Activated naive CD4-positive, alpha-beta T cell treated with anti-CD3 and anti-CD28 coated beads, Interleukin-2, amount 50 U/mL, for 72 hours (primary cell): ENCODE measurements at regions not wholly inside any gene's neighbourhood (a gene's known extent, or its start where the extent isn't known, plus 50 kb on each side); places are given as distances from the start of the nearest gene placed in this dataset.
"Not testable (repeated sequence)": the region's sequence is repeated elsewhere in the genome, so short reads cannot be mapped to it uniquely, and the experiment has no call there.

Experiments used
- ATAC-seq, 2 donors: fragments of 150-1000 bp; cut with Tn5 transposase; 2 replicates each; pipeline ENCODE4 v1.10.0; 2021; ENCODE audit warnings: mild to moderate bottlenecking in 2 of 2, moderate library complexity in 2 of 2
- DNase-seq, 2 donors: peaks; one replicate each; pipeline ENCODE4 v3.0.0; 2021 to 2022; ENCODE audit warnings: low spot score in 2 of 2
- H3K27ac Mint-ChIP-seq, 2 donors: one replicate each; pipeline ENCODE4 v1.8.0; 2022; ENCODE audit warnings: mild to moderate bottlenecking in 2 of 2, mixed read lengths in 2 of 2
- H3K36me3 Mint-ChIP-seq, 2 donors: one replicate each; pipeline ENCODE4 v1.8.0; 2022; ENCODE audit warnings: mixed read lengths in 2 of 2
- H3K9me3 Mint-ChIP-seq, 2 donors: one replicate each; pipeline ENCODE4 v1.8.0; 2022; ENCODE audit warnings: mixed read lengths in 2 of 2

DNA sequence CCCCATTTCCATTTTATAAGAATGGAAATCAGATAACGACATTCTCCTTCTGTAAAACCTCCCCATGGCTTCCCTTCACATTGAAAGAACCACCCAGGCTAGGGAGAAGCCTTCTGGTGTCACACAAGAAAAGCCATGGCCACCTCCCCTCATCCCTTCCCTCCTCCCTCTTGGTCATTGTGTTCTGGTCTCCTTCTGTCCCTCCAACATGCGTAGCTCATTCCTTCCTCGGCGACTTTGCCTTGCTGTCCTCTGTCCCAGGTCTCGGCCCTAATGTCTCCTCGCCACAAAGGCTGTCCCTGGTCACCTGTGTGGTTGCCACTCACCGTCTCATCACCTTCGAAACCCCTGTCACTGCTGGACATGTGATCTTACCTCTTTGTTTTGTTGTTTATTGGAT lies 193.9 kb downstream of the BCAS1 start:
- Mint-ChIP-seq H3K27ac (no peak overlapping the region), H3K9me3 (no peaks in the 10 kb centered on the region), H3K36me3 (no peaks in the 10 kb centered on the region)
- no peak for ATAC-seq
- no peak for DNase-seq

GRCh38 chr20:53875452-53875851 lies 194.9 kb downstream of the BCAS1 start:
- no peak for DNase-seq
- Mint-ChIP-seq H3K9me3 (no peaks in the 10 kb centered on the region), H3K36me3 (no peaks in the 10 kb centered on the region), H3K27ac (no peak overlapping the region)
- ATAC-seq: no peak

GRCh38 chr20:53874706-53875105 lies 195.7 kb downstream of the BCAS1 start:
- DNase-seq (no peak), ATAC-seq (no peak)
- no peaks in the 10 kb centered on the region for H3K9me3 Mint-ChIP-seq
- no peaks in the 10 kb centered on the region for H3K36me3 Mint-ChIP-seq
- H3K27ac Mint-ChIP-seq: no peak overlapping the region

- Mint-ChIP-seq H3K36me3 (no peaks in the 10 kb centered on the region), H3K9me3 (no peaks in the 10 kb centered on the region), H3K27ac (no peak overlapping the region)
- ATAC-seq: no peak
- no peak for DNase-seq
Measured at GRCh38 chr20:53874104-53874503, 196.3 kb downstream of the BCAS1 start.

- no peak for ATAC-seq
- H3K36me3 Mint-ChIP-seq: no peaks in the 10 kb centered on the region
- peak overlapping the region in 1 of 2 donors; percentile 88 for H3K27ac Mint-ChIP-seq
- DNase-seq: no peak
- no peaks in the 10 kb centered on the region for H3K9me3 Mint-ChIP-seq
Measured at GRCh38 chr20:53873230-53873604, 197.2 kb downstream of the BCAS1 start.

GRCh38 chr20:53872561-53873229 lies 197.7 kb downstream of the BCAS1 start:
- DNase-seq (peak in 1 of 2 donors; percentile 28), ATAC-seq (peak; percentile 32 to 50)
- no peaks in the 10 kb centered on the region for H3K36me3 Mint-ChIP-seq
- no peaks in the 10 kb centered on the region for H3K9me3 Mint-ChIP-seq
- H3K27ac Mint-ChIP-seq: peak overlapping the region; percentile 37 to 88

DNA sequence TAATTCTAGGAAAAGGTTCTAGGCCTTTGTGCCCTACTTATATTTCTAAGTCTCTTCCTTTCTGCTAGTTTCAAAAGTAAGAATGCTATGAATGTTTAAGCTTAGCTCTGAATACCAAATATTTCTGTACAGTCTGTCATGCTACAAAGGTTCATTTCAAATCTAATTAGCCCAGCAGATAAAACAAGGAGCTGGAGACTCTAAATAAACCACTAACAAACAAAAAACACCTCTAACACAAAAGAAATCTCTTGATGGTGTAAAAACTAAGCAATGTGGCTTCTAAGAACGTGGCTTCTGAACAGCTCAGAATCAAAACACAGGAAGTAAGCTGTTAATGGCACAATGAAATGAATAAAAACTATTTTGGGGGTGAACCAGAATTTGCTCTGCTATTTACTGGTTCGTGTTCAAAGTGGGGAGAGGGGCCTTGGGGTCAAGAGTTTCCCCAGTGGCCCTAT lies 198.3 kb downstream of the BCAS1 start:
- H3K27ac Mint-ChIP-seq: peak overlapping the region; percentile 48 to 88
- no peaks in the 10 kb centered on the region for H3K36me3 Mint-ChIP-seq
- DNase-seq (no peak), ATAC-seq (no peak)
- H3K9me3 Mint-ChIP-seq: no peaks in the 10 kb centered on the region

DNA sequence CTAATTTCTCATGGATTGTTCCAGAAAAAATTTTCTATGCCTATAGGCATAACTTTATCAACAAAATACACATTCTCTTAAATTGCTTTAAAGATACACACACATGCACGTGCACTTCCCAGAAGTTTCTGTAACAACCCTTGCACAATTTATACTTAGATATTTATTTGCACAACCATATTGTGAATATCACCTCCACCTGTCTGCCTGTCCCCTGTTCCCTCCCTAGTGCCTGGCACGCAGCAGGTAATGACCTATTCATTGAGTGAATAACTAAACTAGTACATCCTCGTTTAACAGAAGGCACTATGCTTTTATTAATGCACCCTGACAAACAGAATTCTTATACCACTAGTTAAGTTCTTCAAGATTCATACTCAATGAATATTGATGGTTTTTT lies 198.9 kb downstream of the BCAS1 start:
- Mint-ChIP-seq H3K36me3 (no peaks in the 10 kb centered on the region), H3K27ac (peak overlapping the region in 1 of 2 donors; percentile 88), H3K9me3 (no peaks in the 10 kb centered on the region)
- no peak for ATAC-seq
- DNase-seq: no peak

- Mint-ChIP-seq H3K9me3 (no peaks in the 10 kb centered on the region), H3K36me3 (no peaks in the 10 kb centered on the region), H3K27ac (peak overlapping the region in 1 of 2 donors; percentile 86)
- DNase-seq: no peak
- ATAC-seq: no peak
Measured at GRCh38 chr20:53870426-53871315, 199.7 kb downstream of the BCAS1 start.

GRCh38 chr20:53869466-53870258 lies 200.7 kb downstream of the BCAS1 start:
- no peaks in the 10 kb centered on the region for H3K36me3 Mint-ChIP-seq
- peak; percentile 84 to 95 for ATAC-seq
- H3K27ac Mint-ChIP-seq: peak overlapping the region; percentile 86 to 96
- peak; percentile 62 to 70 for DNase-seq
- no peaks in the 10 kb centered on the region for H3K9me3 Mint-ChIP-seq

DNA sequence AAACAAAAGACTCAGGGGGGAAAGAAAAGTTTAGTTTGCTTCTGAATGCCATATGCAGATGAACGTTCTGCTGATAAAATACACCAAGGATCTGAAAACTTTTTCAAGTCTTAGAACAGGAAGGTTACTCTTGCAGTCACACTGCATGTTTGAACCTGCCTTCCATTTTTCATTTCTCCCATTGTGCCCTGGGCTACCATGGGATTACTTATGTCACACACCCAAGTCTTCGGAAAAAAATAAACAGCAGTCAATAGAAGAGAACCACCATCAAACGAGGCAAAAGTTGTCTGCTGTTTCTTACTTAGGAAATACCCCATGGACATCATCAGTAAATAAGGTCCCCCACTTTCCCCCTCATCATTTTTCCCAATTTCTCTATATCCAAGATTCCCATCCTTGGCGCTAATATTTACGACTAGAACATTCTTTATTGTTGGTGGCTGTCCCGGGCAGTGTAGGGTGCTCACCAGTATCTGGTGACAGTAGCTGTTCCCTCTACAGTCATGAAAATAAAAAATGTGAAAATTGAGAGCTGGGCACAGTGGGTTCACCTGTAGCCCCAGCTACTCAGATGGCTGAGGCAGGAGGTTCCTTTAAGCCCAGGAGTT lies 202.5 kb downstream of the BCAS1 start:
- Mint-ChIP-seq H3K27ac (peak overlapping the region; percentile 10 to 86), H3K36me3 (no peaks in the 10 kb centered on the region), H3K9me3 (no peaks in the 10 kb centered on the region)
- ATAC-seq: no peak
- DNase-seq: no peak

DNA sequence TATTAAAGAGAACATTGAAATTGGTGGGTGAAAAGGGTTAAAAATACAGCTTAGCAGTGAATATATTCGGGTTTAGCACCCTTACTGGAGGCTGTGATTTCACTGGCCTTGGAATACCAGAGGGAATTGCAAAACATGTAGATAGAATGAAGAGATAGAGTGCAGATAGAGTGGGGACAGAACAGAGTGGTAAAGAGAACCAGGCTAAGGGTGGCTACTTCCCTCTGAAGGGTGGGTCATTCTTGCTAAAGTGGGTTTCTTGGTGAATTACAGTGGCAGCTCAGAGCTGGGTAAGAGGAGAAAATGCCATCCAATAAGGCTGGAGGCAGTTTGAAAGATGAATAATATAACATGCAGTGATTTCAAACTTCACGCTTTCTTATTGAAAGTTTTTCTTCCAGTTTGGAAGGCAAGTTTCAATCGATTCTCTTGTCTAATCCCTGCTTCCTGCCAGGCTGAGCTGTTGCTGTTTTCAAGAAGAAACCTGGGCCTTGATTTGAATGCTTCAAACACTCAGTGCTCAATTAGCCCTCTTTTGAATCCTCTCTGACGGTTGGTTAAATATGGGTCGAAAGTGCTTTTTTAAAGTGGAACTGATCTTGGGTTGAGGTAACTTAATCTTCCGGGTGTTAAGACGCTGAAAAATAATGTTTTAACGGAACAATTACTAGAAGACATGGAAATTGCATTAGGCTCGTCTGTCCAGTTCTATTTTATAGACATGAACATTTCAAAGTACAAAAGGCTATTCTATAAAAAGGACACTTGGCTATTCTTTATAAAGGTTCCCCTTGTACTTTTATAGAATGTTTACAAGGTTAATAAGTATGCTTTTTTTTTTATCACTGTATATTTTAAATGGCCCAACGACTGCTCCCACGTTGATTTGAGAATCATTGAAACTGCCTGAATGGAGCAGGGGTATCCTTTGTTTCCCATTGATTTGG lies 203.3 kb downstream of the BCAS1 start:
- DNase-seq: no peak
- Mint-ChIP-seq H3K9me3 (no peaks in the 10 kb centered on the region), H3K36me3 (no peaks in the 10 kb centered on the region), H3K27ac (peak overlapping the region; percentile 55 to 86)
- ATAC-seq: no peak

- no peaks in the 10 kb centered on the region for H3K9me3 Mint-ChIP-seq
- H3K36me3 Mint-ChIP-seq: no peaks in the 10 kb centered on the region
- ATAC-seq (peak in 1 of 2 donors; percentile 28), DNase-seq (no peak)
- H3K27ac Mint-ChIP-seq: peak overlapping the region; percentile 62 to 86
Measured at GRCh38 chr20:53865901-53866793, 204.2 kb downstream of the BCAS1 start.

- H3K36me3 Mint-ChIP-seq, ATAC-seq, H3K9me3 Mint-ChIP-seq, DNase-seq: not testable (repeated sequence)
- peak overlapping the region; percentile 33 to 86 for H3K27ac Mint-ChIP-seq
Measured at GRCh38 chr20:53864765-53865683, 205.4 kb downstream of the BCAS1 start.
